ENCODE measurements at regions not wholly inside any gene's neighbourhood (a gene's known extent, or its start where the extent isn't known, plus 50 kb on each side); places are given as distances from the start of the nearest gene placed in this dataset.

- H3K4me3 ChIP-seq, result no peak overlapping the region
- H3K4me1 Mint-ChIP-seq, result no peaks in the 10 kb centered on the region
- H3K36me3 ChIP-seq, result no peaks in the 10 kb centered on the region
- no peak overlapping the region for H3K27ac ChIP-seq
- DNase-seq (ENCODE audit: low spot score), result no peak
- H3K27ac Mint-ChIP-seq, result no peak overlapping the region
- H2AFZ ChIP-seq (replicated peaks), result no peak overlapping the region
- H4K20me1 ChIP-seq (ENCODE audit: low read depth), result no peaks in the 10 kb centered on the region
- no peaks in the 10 kb centered on the region for H3K36me3 Mint-ChIP-seq
- peaks cover 3% of the 10 kb centered on the region for H3K9me3 Mint-ChIP-seq
- H3K9ac ChIP-seq, result no peak overlapping the region
- H3K9me3 ChIP-seq (ENCODE audit: low read depth), result no peaks in the 10 kb centered on the region
- no peaks in the 10 kb centered on the region for H3K79me2 ChIP-seq (ENCODE audit: low read depth)
- no peaks in the 10 kb centered on the region for H3F3A ChIP-seq (ENCODE audit: low read depth)
- no peaks in the 10 kb centered on the region for H3K4me1 ChIP-seq
- no peak for TF ChIP-seq EZH2phosphoT487 (IDR thresholded peaks at IDR 0.05)
- TF ChIP-seq EZH2 (IDR thresholded peaks at IDR 0.05), result no peak
- no peak for TF ChIP-seq CTCF (IDR thresholded peaks at IDR 0.05)
- no peaks in the 10 kb centered on the region for H3K27me3 ChIP-seq
- no peak overlapping the region for H3K4me3 Mint-ChIP-seq
- H3K27me3 Mint-ChIP-seq (ENCODE audit: insufficient read depth, low read depth), result no peaks in the 10 kb centered on the region
- H3K4me2 ChIP-seq, result no peak overlapping the region
Measured at GRCh38 chr7:10684606-10685005, 289.1 kb upstream of the PHF14 start.

- Mint-ChIP-seq H3K9me3 (peaks cover 3% of the 10 kb centered on the region), H3K27ac (no peak overlapping the region), H3K4me1 (no peaks in the 10 kb centered on the region), H3K27me3 (ENCODE audit: insufficient read depth, low read depth) (no peaks in the 10 kb centered on the region), H3K36me3 (no peaks in the 10 kb centered on the region), H3K4me3 (no peak overlapping the region)
- no peaks in the 10 kb centered on the region for H3K36me3 ChIP-seq
- no peak for DNase-seq (ENCODE audit: low spot score)
- H3K4me2 ChIP-seq, result no peak overlapping the region
- H3F3A ChIP-seq (ENCODE audit: low read depth), result no peaks in the 10 kb centered on the region
- no peaks in the 10 kb centered on the region for H4K20me1 ChIP-seq (ENCODE audit: low read depth)
- H3K79me2 ChIP-seq (ENCODE audit: low read depth), result no peaks in the 10 kb centered on the region
- no peak overlapping the region for H3K27ac ChIP-seq
- H3K27me3 ChIP-seq, result no peaks in the 10 kb centered on the region
- no peak overlapping the region for H3K9ac ChIP-seq
- no peaks in the 10 kb centered on the region for H3K4me1 ChIP-seq
- TF ChIP-seq CTCF (IDR thresholded peaks at IDR 0.05) (no peak), EZH2phosphoT487 (IDR thresholded peaks at IDR 0.05) (no peak), EZH2 (IDR thresholded peaks at IDR 0.05) (no peak)
- H3K4me3 ChIP-seq, result no peak overlapping the region
- H3K9me3 ChIP-seq (ENCODE audit: low read depth), result no peaks in the 10 kb centered on the region
- no peak overlapping the region for H2AFZ ChIP-seq (replicated peaks)
Measured at GRCh38 chr7:10685040-10685439, 288.6 kb upstream of the PHF14 start.

- Histone ChIP-seq H3F3A (ENCODE audit: low read depth) (no peaks in the 10 kb centered on the region), H3K4me1 (no peaks in the 10 kb centered on the region), H3K4me2 (no peak overlapping the region), H2AFZ (replicated peaks) (no peak overlapping the region), H3K79me2 (ENCODE audit: low read depth) (no peaks in the 10 kb centered on the region), H3K36me3 (no peaks in the 10 kb centered on the region), H3K27me3 (no peaks in the 10 kb centered on the region), H4K20me1 (ENCODE audit: low read depth) (no peaks in the 10 kb centered on the region), H3K4me3 (no peak overlapping the region), H3K27ac (no peak overlapping the region), H3K9ac (no peak overlapping the region), H3K9me3 (ENCODE audit: low read depth) (no peaks in the 10 kb centered on the region)
- Mint-ChIP-seq H3K4me1 (no peaks in the 10 kb centered on the region), H3K4me3 (no peak overlapping the region), H3K27ac (no peak overlapping the region), H3K9me3 (peaks cover 3% of the 10 kb centered on the region), H3K27me3 (ENCODE audit: insufficient read depth, low read depth) (no peaks in the 10 kb centered on the region), H3K36me3 (no peaks in the 10 kb centered on the region)
- TF ChIP-seq CTCF (IDR thresholded peaks at IDR 0.05), result no peak
- TF ChIP-seq EZH2phosphoT487 (IDR thresholded peaks at IDR 0.05), result no peak
- TF ChIP-seq EZH2 (IDR thresholded peaks at IDR 0.05), result no peak
- DNase-seq (ENCODE audit: low spot score), result no peak
Measured at GRCh38 chr7:10688544-10688943, 285.1 kb upstream of the PHF14 start.
